ENCODE measurements at regions not wholly inside any gene's neighbourhood (a gene's known extent, or its start where the extent isn't known, plus 50 kb on each side); places are given as distances from the start of the nearest gene placed in this dataset.

GRCh38 chr2:237205043-237205541 lies 119.4 kb downstream of the COPS8 start:
- H3K56ac ChIP-seq (ENCODE audit: low read length) = no peak overlapping the region

GRCh38 chr2:237205561-237205971 lies 119.9 kb downstream of the COPS8 start:
- WGBS (ENCODE audit: extremely low coverage, insufficient coverage, low lambda C conversion rate) = no CpG with 5 or more reads among the region's 8 CpGs
- no peak for DNase-seq
- peaks cover 2% of the 10 kb centered on the region for H3K4me1 ChIP-seq (ENCODE audit: control insufficient read depth, low read depth, low read length)
- no peak overlapping the region for H3K4me3 ChIP-seq (ENCODE audit: low read length)
- H2BK120ac ChIP-seq (ENCODE audit: low read depth, low read length) = no peak overlapping the region
- H3K79me1 ChIP-seq (ENCODE audit: low read length) = no peaks in the 10 kb centered on the region
- H2BK15ac ChIP-seq (replicated peaks; ENCODE audit: low read depth) = no peak overlapping the region
- no peaks in the 10 kb centered on the region for H3K36me3 ChIP-seq (ENCODE audit: control insufficient read depth, insufficient read depth, low read length)
- H3K4me2 ChIP-seq (ENCODE audit: low read length) = no peak overlapping the region
- H3K56ac ChIP-seq (ENCODE audit: low read length) = no peak overlapping the region
- H3K18ac ChIP-seq (ENCODE audit: low read length) = no peak overlapping the region
- H3K9ac ChIP-seq (ENCODE audit: low read length) = no peak overlapping the region
- H3K23ac ChIP-seq (ENCODE audit: low read length) = no peak overlapping the region
- no peak overlapping the region for H2AK5ac ChIP-seq (ENCODE audit: low read length)
- no peak overlapping the region for H4K8ac ChIP-seq (ENCODE audit: low read depth, low read length)
- H4K5ac ChIP-seq (ENCODE audit: low read length) = no peak overlapping the region
- H3K79me2 ChIP-seq (ENCODE audit: control insufficient read depth, insufficient read depth, low read length) = no peaks in the 10 kb centered on the region
- no peak overlapping the region for H3K4ac ChIP-seq (ENCODE audit: low read depth, low read length)
- H2BK5ac ChIP-seq (ENCODE audit: low read length) = no peak overlapping the region
- H3K27ac ChIP-seq (ENCODE audit: low read depth, low read length) = no peak overlapping the region
- H3K27me3 ChIP-seq (ENCODE audit: insufficient read depth, low read length, poor library complexity) = no peaks in the 10 kb centered on the region

More at GRCh38 chr2:237205043-237205541, 119.4 kb downstream of the COPS8 start:
- H3K9ac ChIP-seq (ENCODE audit: low read length) = no peak overlapping the region
- no peak overlapping the region for H2BK120ac ChIP-seq (ENCODE audit: low read depth, low read length)
- no peak overlapping the region for H3K4me3 ChIP-seq (ENCODE audit: low read length)
- no peaks in the 10 kb centered on the region for H3K79me1 ChIP-seq (ENCODE audit: low read length)
- H4K8ac ChIP-seq (ENCODE audit: low read depth, low read length) = no peak overlapping the region
- H3K23ac ChIP-seq (ENCODE audit: low read length) = no peak overlapping the region
- H3K27ac ChIP-seq (ENCODE audit: low read depth, low read length) = no peak overlapping the region
- WGBS (ENCODE audit: extremely low coverage, insufficient coverage, low lambda C conversion rate) = no CpG with 5 or more reads among the region's 8 CpGs
- H2AK5ac ChIP-seq (ENCODE audit: low read length) = no peak overlapping the region
- H3K4me1 ChIP-seq (ENCODE audit: control insufficient read depth, low read depth, low read length) = peaks cover 2% of the 10 kb centered on the region
- H3K36me3 ChIP-seq (ENCODE audit: control insufficient read depth, insufficient read depth, low read length) = no peaks in the 10 kb centered on the region
- no peaks in the 10 kb centered on the region for H3K79me2 ChIP-seq (ENCODE audit: control insufficient read depth, insufficient read depth, low read length)
- DNase-seq = no peak
- H3K18ac ChIP-seq (ENCODE audit: low read length) = no peak overlapping the region
- no peak overlapping the region for H3K4ac ChIP-seq (ENCODE audit: low read depth, low read length)
- no peaks in the 10 kb centered on the region for H3K27me3 ChIP-seq (ENCODE audit: insufficient read depth, low read length, poor library complexity)
- no peak overlapping the region for H2BK15ac ChIP-seq (replicated peaks; ENCODE audit: low read depth)
- no peak overlapping the region for H2BK5ac ChIP-seq (ENCODE audit: low read length)
- H3K4me2 ChIP-seq (ENCODE audit: low read length) = no peak overlapping the region
- no peak overlapping the region for H4K5ac ChIP-seq (ENCODE audit: low read length)

GRCh38 chr2:237207646-237208045 lies 122.0 kb downstream of the COPS8 start:
- H3K4ac ChIP-seq (ENCODE audit: low read depth, low read length) = no peak overlapping the region
- H3K27me3 ChIP-seq (ENCODE audit: insufficient read depth, low read length, poor library complexity) = no peaks in the 10 kb centered on the region
- no peak overlapping the region for H3K9ac ChIP-seq (ENCODE audit: low read length)
- H3K36me3 ChIP-seq (ENCODE audit: control insufficient read depth, insufficient read depth, low read length) = no peaks in the 10 kb centered on the region
- DNase-seq = no peak
- no peak overlapping the region for H3K18ac ChIP-seq (ENCODE audit: low read length)
- H3K79me2 ChIP-seq (ENCODE audit: control insufficient read depth, insufficient read depth, low read length) = no peaks in the 10 kb centered on the region
- no peak overlapping the region for H2BK5ac ChIP-seq (ENCODE audit: low read length)
- no CpG with 5 or more reads among the region's 7 CpGs for WGBS (ENCODE audit: extremely low coverage, insufficient coverage, low lambda C conversion rate)
- no peak overlapping the region for H4K5ac ChIP-seq (ENCODE audit: low read length)
- no peak overlapping the region for H3K4me2 ChIP-seq (ENCODE audit: low read length)
- H4K8ac ChIP-seq (ENCODE audit: low read depth, low read length) = no peak overlapping the region
- H3K56ac ChIP-seq (ENCODE audit: low read length) = no peak overlapping the region
- no peak overlapping the region for H3K23ac ChIP-seq (ENCODE audit: low read length)
- no peaks in the 10 kb centered on the region for H3K79me1 ChIP-seq (ENCODE audit: low read length)
- H2BK120ac ChIP-seq (ENCODE audit: low read depth, low read length) = no peak overlapping the region
- peaks cover 2% of the 10 kb centered on the region for H3K4me1 ChIP-seq (ENCODE audit: control insufficient read depth, low read depth, low read length)
- no peak overlapping the region for H3K4me3 ChIP-seq (ENCODE audit: low read length)
- no peak overlapping the region for H3K27ac ChIP-seq (ENCODE audit: low read depth, low read length)
- no peak overlapping the region for H2BK15ac ChIP-seq (replicated peaks; ENCODE audit: low read depth)
- H2AK5ac ChIP-seq (ENCODE audit: low read length) = no peak overlapping the region

GRCh38 chr2:237208373-237209260 lies 122.9 kb downstream of the COPS8 start:
- no peak overlapping the region for H4K5ac ChIP-seq (ENCODE audit: low read length)
- H2BK5ac ChIP-seq (ENCODE audit: low read length) = no peak overlapping the region
- H3K27ac ChIP-seq (ENCODE audit: low read depth, low read length) = no peak overlapping the region
- no peak overlapping the region for H2BK120ac ChIP-seq (ENCODE audit: low read depth, low read length)
- no peaks in the 10 kb centered on the region for H3K79me1 ChIP-seq (ENCODE audit: low read length)
- H2AK5ac ChIP-seq (ENCODE audit: low read length) = no peak overlapping the region
- peaks cover 2% of the 10 kb centered on the region for H3K4me1 ChIP-seq (ENCODE audit: control insufficient read depth, low read depth, low read length)
- H3K18ac ChIP-seq (ENCODE audit: low read length) = no peak overlapping the region
- H4K8ac ChIP-seq (ENCODE audit: low read depth, low read length) = no peak overlapping the region
- H3K79me2 ChIP-seq (ENCODE audit: control insufficient read depth, insufficient read depth, low read length) = no peaks in the 10 kb centered on the region
- H3K4me2 ChIP-seq (ENCODE audit: low read length) = no peak overlapping the region
- no peaks in the 10 kb centered on the region for H3K27me3 ChIP-seq (ENCODE audit: insufficient read depth, low read length, poor library complexity)
- WGBS (ENCODE audit: extremely low coverage, insufficient coverage, low lambda C conversion rate) = no CpG with 5 or more reads among the region's 16 CpGs
- H3K9ac ChIP-seq (ENCODE audit: low read length) = no peak overlapping the region
- no peak overlapping the region for H3K23ac ChIP-seq (ENCODE audit: low read length)
- no peak for DNase-seq
- H3K4ac ChIP-seq (ENCODE audit: low read depth, low read length) = no peak overlapping the region
- H3K36me3 ChIP-seq (ENCODE audit: control insufficient read depth, insufficient read depth, low read length) = no peaks in the 10 kb centered on the region
- H2BK15ac ChIP-seq (replicated peaks; ENCODE audit: low read depth) = no peak overlapping the region
- no peak overlapping the region for H3K4me3 ChIP-seq (ENCODE audit: low read length)
- no peak overlapping the region for H3K56ac ChIP-seq (ENCODE audit: low read length)

- Histone ChIP-seq H2BK15ac (replicated peaks; ENCODE audit: low read depth) (no peak overlapping the region), H2BK5ac (ENCODE audit: low read length) (no peak overlapping the region), H3K27ac (ENCODE audit: low read depth, low read length) (no peak overlapping the region), H3K27me3 (ENCODE audit: insufficient read depth, low read length, poor library complexity) (no peaks in the 10 kb centered on the region), H3K36me3 (ENCODE audit: control insufficient read depth, insufficient read depth, low read length) (no peaks in the 10 kb centered on the region), H3K18ac (ENCODE audit: low read length) (no peak overlapping the region), H3K4me3 (ENCODE audit: low read length) (no peak overlapping the region), H4K8ac (ENCODE audit: low read depth, low read length) (no peak overlapping the region), H3K23ac (ENCODE audit: low read length) (no peak overlapping the region), H3K4me1 (ENCODE audit: control insufficient read depth, low read depth, low read length) (peaks cover 2% of the 10 kb centered on the region), H3K79me1 (ENCODE audit: low read length) (no peaks in the 10 kb centered on the region), H2AK5ac (ENCODE audit: low read length) (no peak overlapping the region), H3K4me2 (ENCODE audit: low read length) (no peak overlapping the region), H3K79me2 (ENCODE audit: control insufficient read depth, insufficient read depth, low read length) (no peaks in the 10 kb centered on the region), H3K9ac (ENCODE audit: low read length) (no peak overlapping the region), H4K5ac (ENCODE audit: low read length) (no peak overlapping the region), H3K4ac (ENCODE audit: low read depth, low read length) (no peak overlapping the region), H2BK120ac (ENCODE audit: low read depth, low read length) (no peak overlapping the region), H3K56ac (ENCODE audit: low read length) (no peak overlapping the region)
- no CpG with 5 or more reads among the region's 6 CpGs for WGBS (ENCODE audit: extremely low coverage, insufficient coverage, low lambda C conversion rate)
- DNase-seq = no peak
Measured at GRCh38 chr2:237209885-237210284, 124.2 kb downstream of the COPS8 start.
